OCI-LY7 (cell line): ENCODE measurements at regions not wholly inside any gene's neighbourhood (a gene's known extent, or its start where the extent isn't known, plus 50 kb on each side); places are given as distances from the start of the nearest gene placed in this dataset.

Experiments
- CTCF ChIP-seq: fragments of 200-600 bp; sonication (generic); conservative IDR thresholded peaks from 2 replicates; pipeline ENCODE4 v1.5.1; 2014; ENCODE audit warnings: mild to moderate bottlenecking, antibody characterized with exemption, low read length, moderate library complexity, mixed read lengths
- EZH2phosphoT487 ChIP-seq: fragments of 200-600 bp; sonication (generic); IDR thresholded peaks from 2 replicates; pipeline ENCODE4 v1.6.1; 2018; ENCODE audit warnings: low read depth, borderline replicate concordance, mild to moderate bottlenecking, mixed run types, antibody characterized with exemption, low read length, moderate library complexity, mixed read lengths

GRCh38 chr6:2464641-2465040 is 219.2 kb upstream of the GMDS start:
- TF ChIP-seq CTCF, result no peak
- TF ChIP-seq EZH2phosphoT487, result no peak
